HG02970 (cell line): ENCODE measurements at regions not wholly inside any gene's neighbourhood (a gene's known extent, or its start where the extent isn't known, plus 50 kb on each side); places are given as distances from the start of the nearest gene placed in this dataset.
"Not testable (repeated sequence)": the region's sequence is repeated elsewhere in the genome, so short reads cannot be mapped to it uniquely, and the experiment has no call there.

Experiments
- ATAC-seq: cut with Tn5 transposase; IDR thresholded peaks from one replicate; pipeline ENCODE4 v1.9.1; 2021; ENCODE audit warnings: mild to moderate bottlenecking, moderate library complexity, moderate number of reproducible peaks; ENCODE audit not compliant: unreplicated experiment, low FRiP score

DNA sequence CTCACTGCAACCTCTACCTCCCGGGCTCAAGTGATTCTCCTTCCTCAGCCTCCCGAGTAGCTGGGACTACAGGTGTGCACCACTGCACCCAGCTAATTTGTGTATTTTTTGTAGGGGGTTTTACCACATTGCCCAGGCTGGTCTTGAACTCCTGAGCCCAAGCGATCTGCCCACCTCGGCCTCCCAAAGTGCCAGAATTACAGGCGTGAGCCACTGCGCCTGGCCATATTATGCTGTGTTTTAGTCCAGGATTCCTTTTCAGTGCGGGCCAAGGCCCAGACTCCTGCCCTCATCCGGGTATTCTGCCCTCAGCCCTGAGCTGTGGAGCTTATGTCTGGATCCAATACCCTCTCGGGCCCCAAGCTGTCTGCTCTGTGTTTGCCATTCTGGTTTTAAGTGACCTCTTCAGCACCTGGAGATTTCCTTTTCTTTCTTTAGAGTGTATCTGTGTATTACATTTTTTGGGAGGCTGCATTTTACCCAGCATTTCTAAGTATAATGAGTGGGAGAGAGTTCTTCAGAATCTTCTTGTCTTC, 114.9 kb downstream of the BUB3 start:
- no peak for ATAC-seq

DNA sequence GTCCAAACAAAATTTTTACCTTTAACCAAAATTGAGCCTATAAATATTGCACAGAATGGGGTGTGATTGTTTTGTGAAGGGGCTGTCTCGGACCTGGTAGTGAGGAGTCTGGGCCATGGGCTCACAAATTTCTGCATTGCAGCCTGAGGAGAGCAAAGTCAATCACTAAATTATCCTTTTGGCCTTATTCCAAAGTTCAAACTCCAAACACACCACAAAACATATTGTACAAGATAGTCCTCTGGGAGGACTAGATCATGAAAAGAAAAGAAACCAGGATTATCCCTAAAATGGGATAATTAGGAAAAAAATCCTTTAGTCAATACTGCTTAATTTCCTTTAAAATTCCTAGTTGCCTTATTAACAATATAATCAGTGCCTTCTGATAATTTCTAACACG, 115.5 kb downstream of the BUB3 start:
- no peak for ATAC-seq

DNA sequence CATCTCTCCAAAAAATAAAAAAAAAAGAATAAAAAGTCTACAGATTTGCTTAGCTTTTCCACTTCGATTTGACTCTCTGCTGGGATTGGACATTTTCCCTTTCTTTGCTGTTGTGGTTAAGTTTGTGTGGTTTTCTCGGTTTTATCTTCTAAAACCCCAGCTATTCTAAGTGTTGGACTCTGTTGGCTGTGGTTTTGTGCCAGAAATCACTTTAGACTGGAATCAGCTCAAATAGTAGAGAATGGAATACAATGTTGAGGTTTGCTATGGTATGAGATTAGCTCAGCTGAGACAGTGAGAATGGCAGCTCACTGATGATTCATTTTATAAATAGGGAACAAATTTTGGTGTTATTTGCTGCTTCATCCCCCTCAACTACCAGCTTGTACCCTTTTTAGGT, 116.0 kb downstream of the BUB3 start:
- no peak for ATAC-seq

DNA sequence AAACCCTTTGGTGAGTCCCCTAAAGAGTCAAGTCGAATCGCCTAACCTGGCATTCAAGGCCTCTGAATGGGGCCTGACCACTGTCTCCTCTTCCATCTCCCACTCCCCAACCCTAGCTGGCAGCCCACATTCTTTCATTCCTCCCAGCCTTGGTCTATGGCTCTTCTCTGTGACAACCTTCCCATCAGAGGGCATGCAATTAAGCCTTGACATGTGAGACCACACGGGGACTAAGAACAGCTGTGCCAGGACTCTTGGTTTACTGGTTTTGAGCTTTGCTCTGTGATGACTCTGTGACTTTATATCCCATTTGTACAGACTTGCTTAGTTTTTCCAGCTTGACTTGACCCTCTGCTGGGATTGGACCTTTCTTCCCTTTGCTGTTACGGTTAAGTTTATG, 116.6 kb downstream of the BUB3 start:
- ATAC-seq: no peak

DNA sequence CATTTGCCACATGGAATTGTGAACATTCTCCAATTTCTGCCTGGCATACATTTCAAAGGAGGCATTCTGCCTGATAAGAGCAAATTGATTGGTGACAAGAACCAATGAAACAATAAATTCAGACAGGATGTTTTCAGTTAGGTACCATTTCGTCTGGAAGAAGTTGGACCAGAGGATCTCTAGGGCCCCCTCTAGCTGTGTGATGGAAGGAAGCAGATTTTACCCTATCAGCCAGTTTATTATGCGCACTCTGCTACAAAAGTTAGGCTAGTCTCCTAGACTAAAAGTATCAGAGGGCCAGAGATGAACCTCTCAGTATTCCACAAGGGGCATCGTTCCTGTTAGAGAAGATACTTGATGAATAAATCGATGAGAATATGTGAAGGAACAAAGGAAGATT, 118.0 kb downstream of the BUB3 start:
- ATAC-seq: no peak

DNA sequence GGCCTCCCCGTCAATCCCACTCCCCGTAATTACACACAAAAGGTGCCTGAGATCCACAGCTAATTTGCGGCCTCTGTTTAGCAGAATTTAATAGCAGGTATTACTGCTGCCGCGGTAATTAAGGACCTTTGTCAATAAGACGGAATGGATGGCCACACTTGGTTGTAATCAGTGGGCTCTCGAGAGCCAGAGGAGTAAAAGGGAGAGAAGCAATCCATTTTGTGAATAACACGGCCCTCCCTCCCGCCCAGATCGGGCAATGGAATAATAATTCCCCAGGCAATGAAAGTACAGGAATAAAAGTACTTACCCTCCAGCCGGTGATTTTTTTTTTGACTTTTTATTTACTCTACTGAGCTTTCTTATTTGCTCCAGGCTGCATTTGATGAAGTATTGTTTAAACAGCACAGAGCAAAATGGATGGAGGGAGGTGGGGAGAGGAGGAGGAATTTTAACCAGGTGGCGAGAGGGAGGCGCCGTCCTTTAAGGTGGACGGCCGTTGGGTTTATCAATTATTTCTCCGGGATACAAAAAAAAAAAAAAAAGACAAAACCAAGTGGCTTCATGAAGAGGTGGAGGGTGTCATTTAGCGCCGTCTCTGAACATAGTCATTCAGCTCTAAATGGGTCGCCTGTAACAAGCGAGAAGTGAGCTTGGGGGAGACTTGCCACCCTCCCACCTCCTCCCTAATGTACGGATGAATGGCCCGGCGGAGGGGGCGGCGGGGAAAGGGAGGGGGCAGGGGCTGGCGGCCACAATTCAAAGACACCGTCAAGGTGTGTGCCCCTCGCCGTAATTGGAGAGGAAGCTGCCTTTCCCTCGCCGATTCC, 120.3 kb downstream of the BUB3 start:
- ATAC-seq: no peak

DNA sequence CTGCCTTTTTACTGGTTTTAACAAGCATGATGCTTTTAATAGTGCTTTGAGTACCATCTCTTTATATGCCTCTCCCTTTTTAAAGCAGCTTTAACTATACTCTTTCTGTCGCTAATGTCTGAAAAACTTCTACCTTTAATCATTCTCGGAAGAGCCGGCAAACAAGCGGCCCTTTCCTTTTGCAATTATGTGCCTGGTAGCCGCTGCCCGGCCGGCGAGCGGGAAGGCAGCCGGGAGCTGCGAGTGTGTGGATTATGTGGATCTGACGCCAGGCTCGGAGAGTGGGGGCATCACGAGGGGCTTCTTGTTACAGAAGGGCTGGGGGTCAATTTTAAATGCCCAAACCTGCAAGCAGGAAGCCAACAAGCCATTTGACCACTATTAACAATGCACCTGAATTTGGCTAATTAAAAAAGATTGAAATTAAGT, 120.9 kb downstream of the BUB3 start:
- no peak for ATAC-seq

DNA sequence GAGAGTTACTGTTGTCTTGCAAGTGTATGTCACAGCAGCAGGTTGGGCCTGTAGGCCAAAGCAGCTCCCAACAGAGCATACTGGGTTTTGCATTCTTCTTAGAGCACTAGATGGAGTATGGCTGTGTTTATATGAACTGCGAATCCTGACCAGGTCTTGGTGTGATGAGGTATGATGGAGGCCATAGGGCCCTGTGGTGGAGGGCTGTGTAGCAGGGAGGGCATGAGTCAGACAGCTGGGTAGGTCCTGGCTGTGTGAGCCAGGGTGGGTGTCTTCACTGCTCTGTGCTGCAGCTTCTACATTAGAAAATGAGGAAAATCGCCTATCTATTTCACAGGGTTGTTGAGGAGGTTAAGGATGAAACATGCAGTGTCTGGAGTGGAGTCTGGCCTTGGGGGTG, 124.2 kb downstream of the BUB3 start:
- no peak for ATAC-seq

DNA sequence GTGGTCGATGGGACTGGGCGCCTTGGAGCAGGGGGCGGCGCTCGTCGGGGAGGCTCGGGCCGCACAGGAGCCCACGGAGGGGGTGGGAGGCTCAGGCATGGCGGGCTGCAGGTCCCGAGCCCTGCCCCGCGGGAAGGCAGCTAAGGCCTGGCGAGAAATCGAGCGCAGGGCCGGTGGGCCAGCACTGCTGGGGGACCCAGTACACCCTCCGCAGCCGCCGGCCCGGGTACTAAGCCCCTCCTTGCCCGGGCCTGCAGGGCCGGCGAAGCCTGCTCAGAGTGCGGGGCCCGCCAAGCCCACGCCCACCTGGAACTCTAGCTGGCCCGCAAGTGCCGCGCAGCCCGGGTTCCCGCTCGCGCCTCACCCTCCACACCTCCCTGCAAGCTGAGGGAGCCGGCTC, 129.2 kb downstream of the BUB3 start:
- ATAC-seq: not testable (repeated sequence)

DNA sequence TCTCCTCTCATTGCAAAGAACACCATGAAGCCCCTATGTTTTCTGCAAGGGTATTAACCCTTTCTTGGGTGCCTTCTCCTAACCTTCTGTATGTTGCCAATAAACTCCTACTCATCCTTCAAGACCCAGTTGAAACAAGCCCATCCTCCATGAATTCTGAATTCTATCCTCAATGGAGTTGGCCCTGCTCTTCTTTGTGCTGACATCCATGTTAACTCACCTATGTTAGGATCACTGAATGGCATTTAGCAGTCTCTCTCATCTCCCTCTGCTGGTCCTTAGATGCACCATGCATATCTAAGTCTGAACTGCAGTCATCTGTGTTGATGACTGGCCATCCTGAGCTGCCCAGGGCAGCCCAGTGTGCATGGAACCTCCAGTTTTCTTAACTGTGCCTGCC, 129.8 kb downstream of the BUB3 start:
- no peak for ATAC-seq

DNA sequence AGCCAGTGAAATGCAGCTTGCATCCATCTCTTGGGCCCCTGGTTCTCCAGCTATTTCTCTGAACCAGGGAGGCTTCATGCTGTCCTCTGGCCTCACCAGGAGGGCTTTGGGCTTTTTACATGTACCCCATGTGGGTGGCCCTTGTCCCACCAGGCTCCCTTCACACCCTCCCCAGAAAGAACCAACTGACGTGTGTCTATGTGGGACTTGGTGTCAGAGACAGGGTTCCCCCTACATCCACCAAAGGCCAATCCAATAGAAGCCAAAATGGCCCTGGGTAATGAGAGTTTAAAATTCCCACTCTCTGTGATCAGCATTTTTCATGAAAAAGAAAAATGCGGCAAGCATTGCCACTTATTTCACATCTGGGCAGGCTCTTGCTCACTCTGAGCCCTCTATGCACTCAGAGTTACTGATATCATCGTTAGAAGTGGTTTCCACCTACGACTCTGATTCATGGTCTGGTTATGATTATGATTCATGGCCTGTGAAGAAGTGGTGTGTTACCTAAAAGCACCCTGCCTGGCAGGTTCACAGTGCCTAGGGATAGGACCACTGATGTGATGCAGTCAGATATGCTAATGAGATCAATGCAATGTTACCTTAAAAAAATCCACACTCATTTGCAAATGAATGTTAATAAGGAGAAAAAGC, 133.5 kb downstream of the BUB3 start:
- no peak for ATAC-seq

DNA sequence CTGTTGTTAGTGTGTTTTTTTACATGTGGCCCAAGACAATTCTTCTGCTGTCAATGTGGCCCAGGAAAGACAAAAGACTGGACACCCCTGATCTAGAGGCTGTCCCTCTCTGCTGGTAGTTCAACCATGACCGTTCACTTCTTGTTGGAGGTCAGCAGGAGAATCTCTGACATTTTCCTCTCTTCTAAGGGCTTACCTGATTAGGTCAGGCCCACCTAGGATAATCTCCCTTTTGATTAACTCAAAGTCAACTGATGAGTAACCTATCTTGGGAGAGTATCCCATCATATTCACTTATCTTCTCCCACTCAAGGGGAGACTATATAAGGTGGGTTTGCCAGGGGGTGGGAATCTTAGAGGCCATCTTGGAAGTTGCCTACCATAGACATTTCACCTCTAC, 135.2 kb downstream of the BUB3 start:
- ATAC-seq: no peak

DNA sequence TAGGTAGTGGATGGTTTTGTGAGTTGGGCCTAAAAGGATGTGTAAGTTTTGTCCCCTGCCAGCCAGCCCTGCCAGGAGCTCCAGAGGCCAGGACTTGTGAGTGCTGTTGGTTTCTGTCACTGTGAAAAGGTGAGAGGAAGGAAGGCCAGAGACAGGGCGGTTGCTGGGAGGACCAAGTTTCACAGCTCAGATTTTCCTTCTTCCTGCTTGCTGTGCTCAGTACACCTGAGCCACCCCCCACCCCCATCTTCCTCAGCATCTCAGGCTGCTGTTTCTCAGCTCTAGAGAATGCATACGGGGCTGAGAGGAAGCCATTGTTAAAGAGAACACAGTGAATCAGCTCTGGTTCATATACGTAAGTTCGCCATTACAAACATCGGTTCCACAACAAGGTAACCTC, 139.9 kb downstream of the BUB3 start:
- no peak for ATAC-seq

DNA sequence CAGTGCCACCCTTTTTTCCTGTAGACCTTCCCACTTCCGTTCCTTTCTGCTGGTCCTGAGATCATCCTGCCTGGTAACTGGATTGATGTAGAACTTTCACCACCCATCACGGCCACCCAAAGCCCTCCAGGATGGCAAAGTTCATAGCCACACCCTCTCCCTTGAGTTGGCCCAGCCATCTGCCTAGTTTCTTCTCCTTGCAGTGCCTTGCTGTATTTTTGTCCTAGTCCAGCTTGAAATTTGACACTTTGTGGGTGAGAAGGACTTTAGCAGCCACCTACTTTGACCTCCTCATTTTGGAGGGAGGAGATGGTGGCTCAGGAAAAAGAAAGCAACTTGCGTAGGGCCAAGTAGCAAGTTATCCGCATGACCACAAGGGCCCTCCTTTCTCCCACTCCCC, 140.7 kb downstream of the BUB3 start:
- no peak for ATAC-seq

DNA sequence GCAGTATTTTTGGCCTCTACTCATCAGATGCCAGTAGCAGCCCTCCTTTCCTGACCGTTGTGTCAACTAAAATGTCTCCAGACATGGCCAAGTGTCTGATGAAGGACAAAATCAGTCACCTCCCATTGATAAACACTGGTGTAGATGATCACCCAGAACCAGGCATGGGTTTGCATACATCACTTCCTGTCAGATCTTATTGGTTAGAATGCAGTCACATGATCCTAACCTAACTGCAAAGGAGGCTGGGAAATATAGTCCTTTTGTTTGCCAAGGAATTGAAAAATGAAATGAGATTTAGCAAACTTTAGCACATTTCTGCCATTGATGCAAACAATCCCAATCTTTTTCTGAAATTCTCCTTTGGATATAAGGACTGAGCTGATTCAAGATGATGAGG, 141.4 kb downstream of the BUB3 start:
- no peak for ATAC-seq

DNA sequence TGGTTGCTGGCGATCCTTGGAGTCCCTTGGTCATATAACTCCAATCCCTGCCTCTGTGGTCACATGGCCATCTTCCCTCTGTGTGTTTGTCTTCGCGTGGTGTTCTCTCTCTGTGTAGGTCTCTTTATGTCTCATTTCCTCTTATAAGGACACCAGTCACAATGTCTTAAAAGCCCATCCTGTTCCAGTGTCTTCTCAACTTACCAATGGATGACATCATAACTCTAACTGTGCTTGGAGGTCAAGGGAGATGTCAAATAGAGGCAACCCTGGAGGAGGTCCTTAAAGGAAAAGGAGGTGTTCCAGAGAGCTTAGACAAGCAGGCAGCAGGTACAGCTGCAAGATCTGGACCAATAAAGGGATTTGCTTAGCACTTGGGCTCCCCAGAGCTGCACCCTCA, 143.0 kb downstream of the BUB3 start:
- ATAC-seq: no peak

DNA sequence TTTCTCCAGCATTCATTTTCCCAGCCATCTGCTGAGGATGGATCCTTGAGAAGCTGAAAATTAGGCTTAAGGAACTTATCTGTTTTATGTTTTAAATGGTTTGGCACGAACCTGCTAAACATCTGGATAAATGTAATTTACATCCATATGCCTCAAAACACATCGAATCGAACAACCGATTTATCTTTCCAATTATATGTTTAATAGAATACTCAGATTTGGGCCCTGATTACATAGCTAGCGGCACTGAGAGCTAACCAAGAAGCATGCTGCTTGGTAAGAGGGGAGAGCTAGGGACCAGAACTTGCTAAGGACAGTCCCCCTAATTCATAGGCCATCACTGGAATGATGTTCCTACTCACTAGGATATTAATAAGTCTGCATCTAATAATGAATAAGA, 144.4 kb downstream of the BUB3 start:
- ATAC-seq: no peak

DNA sequence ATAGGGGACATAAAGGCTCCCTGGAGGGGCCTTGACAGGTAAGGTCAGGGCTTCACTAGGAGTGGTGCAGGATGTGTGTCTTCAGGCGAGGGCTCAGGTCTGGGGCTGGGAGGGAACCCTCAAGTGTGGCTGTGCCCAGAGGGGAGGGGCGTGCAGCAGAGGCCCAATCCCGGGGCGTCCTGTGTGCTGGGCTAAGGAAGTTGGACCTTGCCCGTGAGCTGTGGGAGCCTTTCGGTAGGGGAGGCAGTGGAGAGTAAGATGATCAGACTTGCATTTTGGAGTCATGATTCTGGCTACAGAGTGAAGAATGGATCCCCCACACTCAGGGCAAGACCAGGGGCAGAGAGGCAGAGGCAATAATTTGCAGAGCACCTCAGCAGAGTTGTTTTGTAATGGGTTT, 145.4 kb downstream of the BUB3 start:
- ATAC-seq: no peak

DNA sequence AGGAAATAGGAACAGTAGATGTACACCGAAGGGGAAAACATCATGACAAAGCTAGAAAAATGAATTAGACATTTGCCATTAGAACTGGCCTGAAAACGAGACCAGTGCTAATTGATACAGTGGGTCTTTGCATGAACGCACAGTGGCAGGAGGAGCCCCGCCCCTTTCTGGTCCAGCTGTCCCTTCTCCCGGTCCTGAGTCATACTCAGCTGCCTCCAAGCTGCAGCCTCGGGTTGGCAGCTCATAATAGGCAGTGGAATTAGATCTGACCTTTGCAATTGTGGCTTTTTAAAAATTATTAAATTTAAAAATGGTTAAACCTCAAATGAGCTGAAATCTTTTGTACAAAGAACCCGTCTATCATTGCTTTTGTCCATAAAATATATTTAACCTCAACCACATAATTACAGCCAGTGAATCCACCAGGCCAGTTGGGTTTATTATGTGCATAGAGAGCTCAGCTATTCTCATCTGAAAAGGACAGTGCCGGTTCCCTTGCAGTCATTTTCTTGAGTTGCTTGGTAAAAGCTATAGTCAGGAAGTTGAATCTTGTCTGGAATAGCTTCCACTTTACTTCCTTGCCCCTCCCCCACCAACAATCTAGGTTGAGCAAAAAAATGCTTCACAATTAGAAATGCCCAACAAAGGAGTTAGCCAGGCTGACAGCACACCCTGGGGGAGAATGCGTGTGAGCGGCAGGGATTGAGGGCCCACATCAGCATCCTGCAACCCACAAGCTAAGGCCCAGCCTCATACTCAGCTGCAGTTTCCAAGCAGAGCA, 147.1 kb downstream of the BUB3 start:
- no peak for ATAC-seq

DNA sequence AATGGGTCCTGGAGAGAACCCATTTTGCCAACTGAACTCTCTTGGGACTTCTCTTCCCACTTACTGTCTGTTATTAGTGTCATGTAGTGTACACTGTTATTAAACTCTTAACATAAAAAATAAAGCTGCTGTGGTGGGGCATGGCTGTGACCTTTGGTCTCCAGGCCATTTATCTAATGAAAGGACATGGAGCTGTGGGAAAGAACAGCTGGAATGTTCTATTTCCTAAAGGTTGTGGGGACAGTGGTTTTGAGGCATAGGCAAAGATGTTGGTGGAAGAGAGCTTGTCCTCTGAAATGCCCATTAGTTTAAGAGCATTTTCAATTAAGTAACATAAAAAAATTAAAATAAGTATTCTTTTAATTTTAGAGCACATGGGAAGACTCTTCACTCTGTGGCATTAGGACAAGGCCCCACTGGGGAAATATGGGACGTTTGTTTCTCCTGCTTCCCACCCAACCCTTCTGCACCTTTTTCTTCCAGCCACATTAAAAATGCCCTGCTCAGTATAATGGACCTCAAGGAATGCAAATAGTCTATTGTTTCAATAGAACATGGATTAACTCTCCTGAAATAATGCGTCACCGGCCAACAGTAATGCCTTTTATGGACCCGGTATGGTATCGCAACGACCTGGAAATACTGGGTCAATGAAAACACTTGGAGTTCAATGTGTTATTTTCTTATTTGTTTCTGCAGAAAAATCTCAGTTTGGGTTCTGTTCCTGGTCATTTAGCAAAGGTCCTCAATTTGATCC, 149.6 kb downstream of the BUB3 start:
- no peak for ATAC-seq
